Left colon (tissue), 2 donors: ENCODE measurements at regions not wholly inside any gene's neighbourhood (a gene's known extent, or its start where the extent isn't known, plus 50 kb on each side); places are given as distances from the start of the nearest gene placed in this dataset.
"Not testable (repeated sequence)": the region's sequence is repeated elsewhere in the genome, so short reads cannot be mapped to it uniquely, and the experiment has no call there.

Experiments
- ATAC-seq: fragments of 200-7000 bp; cut with Tn5 transposase; one replicate; pipeline ENCODE4 v1.9.1; 2020; ENCODE audit warnings: mild to moderate bottlenecking, moderate library complexity
- DNase-seq, 2 donors: peaks; one replicate each; pipeline ENCODE4 v3.0.0-alpha.2; 2020
- intact Hi-C, 2 donors: fragments of 100-400 bp; cut with DNase I in 1 of 2; cut with micrococcal nuclease in 1 of 2; formaldehyde crosslinking; loops; one replicate each; pipeline versions ENCODE4 v1.11.2 to v1.14.0; 2022; cut with DNase I, micrococcal nuclease
- donor health status: DM: no; HTN: no; CAD: no.
- donor health status: DM: yes; HTN: yes; CAD: no.

GRCh38 chr3:112765531-112765930, 81.1 kb downstream of the CD200R1L start:
- ATAC-seq (no peak), DNase-seq (no peak)
- intact Hi-C loops: no loop called here

GRCh38 chr3:112763258-112763657, 83.4 kb downstream of the CD200R1L start:
- no peak for ATAC-seq
- intact Hi-C loops: no loop called here
- DNase-seq: no peak

- intact Hi-C loops: no loop called here
- ATAC-seq: no peak
These were observed 85.5 kb downstream of the CD200R1L start for GRCh38 chr3:112761062-112761638.

GRCh38 chr3:112759681-112760080, 87.0 kb downstream of the CD200R1L start:
- DNase-seq (no peak), ATAC-seq (no peak)
- intact Hi-C loops: no loop called here

More at GRCh38 chr3:112761062-112761638, 85.5 kb downstream of the CD200R1L start:
- no peak for DNase-seq

- DNase-seq (no peak), ATAC-seq (no peak)
- intact Hi-C loops: no loop called here
These were observed 87.5 kb downstream of the CD200R1L start for GRCh38 chr3:112759210-112759609.

GRCh38 chr3:112757197-112757596, 89.5 kb downstream of the CD200R1L start:
- ATAC-seq (no peak), DNase-seq (no peak)
- intact Hi-C loops: no loop called here

- no peak for DNase-seq
- ATAC-seq: no peak
- intact Hi-C loops: no loop called here
These were observed 90.6 kb downstream of the CD200R1L start for GRCh38 chr3:112755845-112756613.

GRCh38 chr3:112755046-112755445, 91.6 kb downstream of the CD200R1L start:
- DNase-seq, intact Hi-C loops, ATAC-seq: not testable (repeated sequence)

- DNase-seq (no peak), ATAC-seq (peak; percentile 97)
- intact Hi-C loops: no loop called here
These were observed 94.8 kb downstream of the CD200R1L start for GRCh38 chr3:112751564-112752512.

GRCh38 chr3:112751061-112751460, 95.6 kb downstream of the CD200R1L start:
- no peak for DNase-seq
- no peak for ATAC-seq
- intact Hi-C loops: no loop called here

GRCh38 chr3:112747624-112748023, 99.0 kb downstream of the CD200R1L start:
- ATAC-seq: no peak
- intact Hi-C loops: no loop called here

GRCh38 chr3:112746675-112747280, 99.9 kb downstream of the CD200R1L start:
- no peak for DNase-seq
- intact Hi-C loops: no loop called here
- no peak for ATAC-seq

More at GRCh38 chr3:112747624-112748023, 99.0 kb downstream of the CD200R1L start:
- DNase-seq: no peak

- DNase-seq: no peak
- no peak for ATAC-seq
- intact Hi-C loops: no loop called here
These were observed 101.0 kb downstream of the CD200R1L start for GRCh38 chr3:112745567-112746248.

- DNase-seq (no peak), ATAC-seq (no peak)
- intact Hi-C loops: no loop called here
These were observed 101.7 kb downstream of the CD200R1L start for GRCh38 chr3:112744825-112745566.

GRCh38 chr3:112744106-112744505, 102.6 kb downstream of the CD200R1L start:
- ATAC-seq: no peak
- no peak for DNase-seq
- intact Hi-C loops: no loop called here

GRCh38 chr3:112742934-112743333, 102.0 kb upstream of the CCDC80 start:
- intact Hi-C loops: no loop called here
- no peak for DNase-seq
- no peak for ATAC-seq

- ATAC-seq (no peak), DNase-seq (no peak)
- intact Hi-C loops: no loop called here
These were observed 101.0 kb upstream of the CCDC80 start for GRCh38 chr3:112741983-112742382.

GRCh38 chr3:112740835-112741234, 99.9 kb upstream of the CCDC80 start:
- intact Hi-C loops: no loop called here
- no peak for DNase-seq
- ATAC-seq: no peak
